Kidney glomerular epithelial cell (primary cell): ENCODE measurements at regions not wholly inside any gene's neighbourhood (a gene's known extent, or its start where the extent isn't known, plus 50 kb on each side); places are given as distances from the start of the nearest gene placed in this dataset.

Experiments
- DNase-seq: peaks from one replicate; lab custom pipeline; 2025; lab: John Stamatoyannopoulos, UW

GRCh38 chr7:116447966-116448839, 51.3 kb upstream of the CAV2 start:
- DNase-seq = no peak

GRCh38 chr7:116449441-116449840, 50.1 kb upstream of the CAV2 start:
- DNase-seq = no peak
